ENCODE measurements at regions not wholly inside any gene's neighbourhood (a gene's known extent, or its start where the extent isn't known, plus 50 kb on each side); places are given as distances from the start of the nearest gene placed in this dataset.
"Not testable (repeated sequence)": the region's sequence is repeated elsewhere in the genome, so short reads cannot be mapped to it uniquely, and the experiment has no call there.

- Histone ChIP-seq H3K9me3 (ENCODE audit: low read length) (no peaks in the 10 kb centered on the region), H2AFZ (ENCODE audit: low read depth, low read length) (no peak overlapping the region), H3K4me1 (ENCODE audit: insufficient read depth, low read length) (no peaks in the 10 kb centered on the region), H3K4me3 (ENCODE audit: low read length) (no peak overlapping the region), H3K27me3 (ENCODE audit: insufficient read depth, low read length) (no peaks in the 10 kb centered on the region), H3K36me3 (ENCODE audit: insufficient read depth, low read length) (no peaks in the 10 kb centered on the region)
Observed at GRCh38 chrX:76509775-76510174, 82.3 kb downstream of the MAGEE1 start.

GRCh38 chrX:76517544-76517943, 90.0 kb downstream of the MAGEE1 start:
- no peak overlapping the region for H3K4me3 ChIP-seq (ENCODE audit: low read length)
- H3K27me3 ChIP-seq (ENCODE audit: insufficient read depth, low read length): no peaks in the 10 kb centered on the region
- H3K4me1 ChIP-seq (ENCODE audit: insufficient read depth, low read length): no peaks in the 10 kb centered on the region
- no peaks in the 10 kb centered on the region for H3K9me3 ChIP-seq (ENCODE audit: low read length)
- no peaks in the 10 kb centered on the region for H3K36me3 ChIP-seq (ENCODE audit: insufficient read depth, low read length)
- no peak overlapping the region for H2AFZ ChIP-seq (ENCODE audit: low read depth, low read length)

- Histone ChIP-seq H3K27me3 (ENCODE audit: insufficient read depth, low read length) (no peaks in the 10 kb centered on the region), H3K9me3 (ENCODE audit: low read length) (no peaks in the 10 kb centered on the region), H3K36me3 (ENCODE audit: insufficient read depth, low read length) (no peaks in the 10 kb centered on the region), H3K4me3 (ENCODE audit: low read length) (no peak overlapping the region), H2AFZ (ENCODE audit: low read depth, low read length) (no peak overlapping the region), H3K4me1 (ENCODE audit: insufficient read depth, low read length) (no peaks in the 10 kb centered on the region)
Observed at GRCh38 chrX:76520273-76521054, 93.0 kb downstream of the MAGEE1 start.

GRCh38 chrX:76535675-76536074, 108.2 kb downstream of the MAGEE1 start:
- H3K27me3 ChIP-seq (ENCODE audit: insufficient read depth, low read length); H3K9me3 ChIP-seq (ENCODE audit: low read length); H3K36me3 ChIP-seq (ENCODE audit: insufficient read depth, low read length); H3K4me3 ChIP-seq (ENCODE audit: low read length); H3K4me1 ChIP-seq (ENCODE audit: insufficient read depth, low read length); H2AFZ ChIP-seq (ENCODE audit: low read depth, low read length): not testable (repeated sequence)

DNA sequence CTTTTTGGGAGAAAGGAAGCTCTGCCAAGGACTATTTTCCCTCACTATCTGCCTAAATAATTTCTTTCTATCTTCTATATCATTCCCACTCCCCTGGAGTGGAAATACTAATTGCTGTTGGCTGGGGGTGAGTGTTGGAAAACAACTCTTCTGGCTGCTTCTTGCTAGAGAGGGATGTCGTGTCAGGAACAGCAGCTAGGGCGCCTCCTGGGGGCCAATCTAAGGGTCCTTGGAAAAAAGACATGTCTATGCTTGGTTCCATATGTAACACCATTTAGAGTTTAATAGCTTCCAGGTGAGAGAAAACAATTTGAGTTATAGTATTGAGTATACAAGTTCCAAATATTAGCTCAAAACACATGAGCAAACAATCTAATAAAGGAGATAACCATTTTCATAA, 111.3 kb downstream of the MAGEE1 start:
- no peak overlapping the region for H2AFZ ChIP-seq (ENCODE audit: low read depth, low read length)

GRCh38 chrX:76543381-76543780, 115.9 kb downstream of the MAGEE1 start:
- H3K4me3 ChIP-seq (ENCODE audit: low read length); H3K9me3 ChIP-seq (ENCODE audit: low read length); H2AFZ ChIP-seq (ENCODE audit: low read depth, low read length); H3K27me3 ChIP-seq (ENCODE audit: insufficient read depth, low read length); H3K36me3 ChIP-seq (ENCODE audit: insufficient read depth, low read length); H3K4me1 ChIP-seq (ENCODE audit: insufficient read depth, low read length): not testable (repeated sequence)

More for the DNA sequence above, 111.3 kb downstream of the MAGEE1 start:
- H3K36me3 ChIP-seq (ENCODE audit: insufficient read depth, low read length): no peaks in the 10 kb centered on the region
- H3K27me3 ChIP-seq (ENCODE audit: insufficient read depth, low read length): no peaks in the 10 kb centered on the region
- H3K4me1 ChIP-seq (ENCODE audit: insufficient read depth, low read length): no peaks in the 10 kb centered on the region
- H3K4me3 ChIP-seq (ENCODE audit: low read length): no peak overlapping the region
- H3K9me3 ChIP-seq (ENCODE audit: low read length): no peaks in the 10 kb centered on the region

DNA sequence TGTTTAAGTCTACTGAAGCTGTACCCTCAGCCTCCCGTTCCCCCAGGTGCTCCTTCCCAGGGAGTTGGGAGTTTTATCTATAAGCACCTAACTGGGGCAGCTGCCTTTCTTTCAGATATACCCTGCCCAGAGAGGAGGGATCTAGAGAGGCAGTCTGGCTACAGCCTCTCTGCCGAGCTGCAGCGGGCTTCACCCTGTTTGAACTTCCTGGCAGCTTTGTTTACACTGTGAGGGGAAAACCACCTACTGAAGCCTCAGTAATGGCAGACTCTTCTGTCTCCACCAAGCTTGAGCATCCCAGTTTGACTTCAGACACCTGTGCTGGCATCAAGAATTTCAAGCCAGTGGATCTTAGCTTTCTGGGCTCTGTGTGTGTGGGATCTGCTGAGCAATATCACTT, 122.5 kb downstream of the MAGEE1 start:
- Histone ChIP-seq H3K9me3 (ENCODE audit: low read length) (no peaks in the 10 kb centered on the region), H3K27me3 (ENCODE audit: insufficient read depth, low read length) (no peaks in the 10 kb centered on the region), H3K4me3 (ENCODE audit: low read length) (no peak overlapping the region), H3K4me1 (ENCODE audit: insufficient read depth, low read length) (no peaks in the 10 kb centered on the region), H2AFZ (ENCODE audit: low read depth, low read length) (no peak overlapping the region), H3K36me3 (ENCODE audit: insufficient read depth, low read length) (no peaks in the 10 kb centered on the region)

GRCh38 chrX:76555269-76555668, 127.8 kb downstream of the MAGEE1 start:
- Histone ChIP-seq H2AFZ (ENCODE audit: low read depth, low read length) (no peak overlapping the region), H3K9me3 (ENCODE audit: low read length) (peaks cover 2% of the 10 kb centered on the region), H3K4me1 (ENCODE audit: insufficient read depth, low read length) (peaks cover 2% of the 10 kb centered on the region), H3K36me3 (ENCODE audit: insufficient read depth, low read length) (no peaks in the 10 kb centered on the region), H3K4me3 (ENCODE audit: low read length) (no peak overlapping the region), H3K27me3 (ENCODE audit: insufficient read depth, low read length) (no peaks in the 10 kb centered on the region)

DNA sequence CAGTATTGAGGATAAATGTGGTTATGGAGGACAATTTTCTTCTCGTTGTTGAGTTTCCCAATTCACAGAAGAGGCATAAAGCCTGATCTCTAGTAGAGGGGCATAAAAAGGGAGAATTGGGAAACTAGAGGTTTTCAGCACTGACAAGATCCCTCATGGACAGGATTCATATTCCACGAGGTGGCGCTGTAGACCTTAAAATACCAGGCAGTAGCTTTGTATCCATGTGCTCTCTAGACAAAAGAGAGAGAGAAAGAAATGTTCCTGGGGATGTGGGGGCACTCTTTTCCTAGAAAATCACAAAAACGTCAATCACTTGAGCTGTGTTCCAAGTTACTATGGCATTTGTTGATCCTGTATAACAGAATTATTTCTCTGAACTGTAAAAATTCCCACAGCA, 128.3 kb downstream of the MAGEE1 start:
- H3K9me3 ChIP-seq (ENCODE audit: low read length): peaks cover 2% of the 10 kb centered on the region
- H2AFZ ChIP-seq (ENCODE audit: low read depth, low read length): peak overlapping the region; percentile 70
- H3K36me3 ChIP-seq (ENCODE audit: insufficient read depth, low read length): no peaks in the 10 kb centered on the region
- no peak overlapping the region for H3K4me3 ChIP-seq (ENCODE audit: low read length)
- no peaks in the 10 kb centered on the region for H3K27me3 ChIP-seq (ENCODE audit: insufficient read depth, low read length)
- peaks cover 2% of the 10 kb centered on the region for H3K4me1 ChIP-seq (ENCODE audit: insufficient read depth, low read length)

- H3K27me3 ChIP-seq (ENCODE audit: insufficient read depth, low read length): not testable (repeated sequence)
Observed at GRCh38 chrX:76564842-76565241, 137.3 kb downstream of the MAGEE1 start.

GRCh38 chrX:76605390-76605789, 177.9 kb downstream of the MAGEE1 start:
- H3K4me3 ChIP-seq (ENCODE audit: low read length): no peak overlapping the region
- no peak overlapping the region for H2AFZ ChIP-seq (ENCODE audit: low read depth, low read length)
- H3K9me3 ChIP-seq (ENCODE audit: low read length): no peaks in the 10 kb centered on the region

More at GRCh38 chrX:76564842-76565241, 137.3 kb downstream of the MAGEE1 start:
- H2AFZ ChIP-seq (ENCODE audit: low read depth, low read length); H3K4me1 ChIP-seq (ENCODE audit: insufficient read depth, low read length); H3K9me3 ChIP-seq (ENCODE audit: low read length); H3K36me3 ChIP-seq (ENCODE audit: insufficient read depth, low read length); H3K4me3 ChIP-seq (ENCODE audit: low read length): not testable (repeated sequence)

DNA sequence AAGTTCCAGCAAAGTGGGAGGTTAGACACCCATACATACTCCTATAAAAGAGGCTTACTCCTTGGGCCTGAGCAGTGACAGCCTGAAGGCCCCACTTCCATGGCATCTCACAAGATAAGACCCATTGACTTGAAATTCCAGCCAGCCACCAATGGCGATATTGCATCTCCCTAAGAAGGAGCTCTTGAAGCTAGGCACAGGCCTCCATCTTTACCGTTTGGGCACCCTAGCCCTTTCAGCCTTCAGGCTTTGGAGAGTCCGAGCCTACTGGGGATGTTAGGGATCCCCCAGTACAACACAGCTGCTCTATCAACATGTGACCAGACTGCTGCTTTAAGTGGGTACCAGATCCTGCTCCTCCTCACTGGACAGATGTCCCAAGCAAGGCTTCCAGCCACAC, 189.5 kb downstream of the MAGEE1 start:
- H3K9me3 ChIP-seq (ENCODE audit: low read length): no peaks in the 10 kb centered on the region
- H3K4me3 ChIP-seq (ENCODE audit: low read length): no peak overlapping the region
- no peaks in the 10 kb centered on the region for H3K4me1 ChIP-seq (ENCODE audit: insufficient read depth, low read length)
- H3K27me3 ChIP-seq (ENCODE audit: insufficient read depth, low read length): no peaks in the 10 kb centered on the region
- H3K36me3 ChIP-seq (ENCODE audit: insufficient read depth, low read length): no peaks in the 10 kb centered on the region
- no peak overlapping the region for H2AFZ ChIP-seq (ENCODE audit: low read depth, low read length)

More at GRCh38 chrX:76605390-76605789, 177.9 kb downstream of the MAGEE1 start:
- Histone ChIP-seq H3K36me3 (ENCODE audit: insufficient read depth, low read length) (no peaks in the 10 kb centered on the region), H3K4me1 (ENCODE audit: insufficient read depth, low read length) (no peaks in the 10 kb centered on the region), H3K27me3 (ENCODE audit: insufficient read depth, low read length) (no peaks in the 10 kb centered on the region)

GRCh38 chrX:76643590-76643989, 216.1 kb downstream of the MAGEE1 start:
- Histone ChIP-seq H3K36me3 (ENCODE audit: insufficient read depth, low read length) (no peaks in the 10 kb centered on the region), H3K4me3 (ENCODE audit: low read length) (no peak overlapping the region), H3K9me3 (ENCODE audit: low read length) (no peaks in the 10 kb centered on the region), H3K27me3 (ENCODE audit: insufficient read depth, low read length) (no peaks in the 10 kb centered on the region), H3K4me1 (ENCODE audit: insufficient read depth, low read length) (no peaks in the 10 kb centered on the region), H2AFZ (ENCODE audit: low read depth, low read length) (no peak overlapping the region)

DNA sequence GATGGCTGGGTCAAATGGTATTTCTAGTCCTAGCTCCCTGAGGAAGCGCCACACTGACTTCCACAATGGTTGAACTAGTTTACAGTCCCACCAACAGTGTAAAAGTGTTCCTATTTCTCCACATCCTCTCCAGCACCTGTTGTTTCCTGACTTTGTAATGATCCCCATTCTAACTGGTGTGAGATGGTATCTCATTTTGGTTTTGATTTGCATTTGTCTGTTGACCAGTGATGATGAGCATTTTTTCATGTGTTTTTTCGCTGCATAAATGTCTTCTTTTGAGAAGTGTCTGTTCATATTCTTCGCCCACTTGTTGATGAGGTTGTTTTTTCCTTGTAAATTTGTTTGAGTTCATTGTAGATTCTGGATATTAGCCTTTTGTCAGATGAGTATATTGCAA, 223.9 kb downstream of the MAGEE1 start:
- not testable (repeated sequence) for H3K4me1 ChIP-seq (ENCODE audit: insufficient read depth, low read length); H2AFZ ChIP-seq (ENCODE audit: low read depth, low read length); H3K36me3 ChIP-seq (ENCODE audit: insufficient read depth, low read length); H3K9me3 ChIP-seq (ENCODE audit: low read length); H3K4me3 ChIP-seq (ENCODE audit: low read length); H3K27me3 ChIP-seq (ENCODE audit: insufficient read depth, low read length)
